ENCODE measurements at regions not wholly inside any gene's neighbourhood (a gene's known extent, or its start where the extent isn't known, plus 50 kb on each side); places are given as distances from the start of the nearest gene placed in this dataset.

DNA sequence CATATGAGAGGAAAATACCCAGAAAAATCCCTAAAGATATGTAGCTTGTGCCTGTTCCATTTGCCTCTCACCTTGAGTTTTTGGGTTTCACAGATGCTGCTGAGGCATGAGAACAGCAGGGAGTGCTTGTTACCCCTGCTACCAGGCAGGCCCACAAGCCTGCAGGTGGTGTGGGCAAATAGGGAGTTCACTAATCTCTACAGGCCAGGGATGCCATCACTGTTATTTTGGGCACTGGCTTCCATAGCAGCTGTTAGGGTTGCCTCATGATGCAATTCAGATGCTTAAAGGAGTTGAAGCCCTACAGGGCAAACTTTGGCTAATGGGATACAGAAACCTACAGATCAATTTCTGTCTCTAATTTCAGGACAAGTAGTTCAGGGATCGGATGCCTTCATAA, 873.5 kb downstream of the OTOL1 start (continued):
- TF ChIP-seq MYC (IDR thresholded peaks at IDR 0.05; ENCODE audit: borderline replicate concordance, low read length) (no peak), FOXS1 (CRISPR knock-in tag; IDR thresholded peaks at IDR 0.05) (no peak), KDM1A (IDR thresholded peaks at IDR 0.05; ENCODE audit: low read depth) (no peak), CHD4 (IDR thresholded peaks at IDR 0.05; ENCODE audit: borderline replicate concordance) (no peak)
- TF ChIP-seq, protein P1, sequence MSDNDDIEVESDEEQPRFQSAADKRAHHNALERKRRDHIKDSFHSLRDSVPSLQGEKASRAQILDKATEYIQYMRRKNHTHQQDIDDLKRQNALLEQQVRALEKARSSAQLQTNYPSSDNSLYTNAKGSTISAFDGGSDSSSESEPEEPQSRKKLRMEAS (IDR thresholded peaks at IDR 0.05) = no peak

DNA sequence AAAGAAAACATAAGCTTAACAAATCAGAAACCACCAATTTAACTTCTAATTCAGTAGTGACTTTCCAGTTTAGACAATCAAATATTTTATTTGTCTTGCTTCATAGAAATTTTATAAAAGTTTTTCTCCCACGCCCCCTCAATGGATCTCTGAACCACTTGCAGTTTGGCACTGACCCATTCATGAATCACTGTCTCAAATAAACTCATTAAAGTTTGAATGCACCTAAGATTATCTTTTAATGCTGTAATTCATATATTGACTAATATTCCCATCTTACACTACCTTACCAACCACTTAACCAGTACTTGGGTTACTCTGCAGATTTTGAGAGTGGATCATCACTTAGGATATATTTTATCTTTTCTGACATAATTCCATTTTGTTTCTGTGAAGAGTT, 880.2 kb downstream of the OTOL1 start:
- no peaks in the 10 kb centered on the region for H3K9me3 ChIP-seq
- TF ChIP-seq NPAS2 (CRISPR knock-in tag; IDR thresholded peaks at IDR 0.05; ENCODE audit: borderline replicate concordance) (no peak), TP53 (CRISPR knock-in tag; IDR thresholded peaks at IDR 0.05) (no peak), NFE2L2 (conservative IDR thresholded peaks at IDR 0.05; ENCODE audit: low read length) (no peak), ZC3H11A (IDR thresholded peaks at IDR 0.05) (no peak)
- TF ChIP-seq, protein P2, sequence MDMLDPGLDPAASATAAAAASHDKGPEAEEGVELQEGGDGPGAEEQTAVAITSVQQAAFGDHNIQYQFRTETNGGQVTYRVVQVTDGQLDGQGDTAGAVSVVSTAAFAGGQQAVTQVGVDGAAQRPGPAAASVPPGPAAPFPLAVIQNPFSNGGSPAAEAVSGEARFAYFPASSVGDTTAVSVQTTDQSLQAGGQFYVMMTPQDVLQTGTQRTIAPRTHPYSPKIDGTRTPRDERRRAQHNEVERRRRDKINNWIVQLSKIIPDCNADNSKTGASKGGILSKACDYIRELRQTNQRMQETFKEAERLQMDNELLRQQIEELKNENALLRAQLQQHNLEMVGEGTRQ (IDR thresholded peaks at IDR 0.05) = no peak
- TF ChIP-seq, protein P3, sequence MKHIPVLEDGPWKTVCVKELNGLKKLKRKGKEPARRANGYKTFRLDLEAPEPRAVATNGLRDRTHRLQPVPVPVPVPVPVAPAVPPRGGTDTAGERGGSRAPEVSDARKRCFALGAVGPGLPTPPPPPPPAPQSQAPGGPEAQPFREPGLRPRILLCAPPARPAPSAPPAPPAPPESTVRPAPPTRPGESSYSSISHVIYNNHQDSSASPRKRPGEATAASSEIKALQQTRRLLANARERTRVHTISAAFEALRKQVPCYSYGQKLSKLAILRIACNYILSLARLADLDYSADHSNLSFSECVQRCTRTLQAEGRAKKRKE (CRISPR knock-in tag; IDR thresholded peaks at IDR 0.05; ENCODE audit: low read depth) = no peak
- TF ChIP-seq, protein P4, sequence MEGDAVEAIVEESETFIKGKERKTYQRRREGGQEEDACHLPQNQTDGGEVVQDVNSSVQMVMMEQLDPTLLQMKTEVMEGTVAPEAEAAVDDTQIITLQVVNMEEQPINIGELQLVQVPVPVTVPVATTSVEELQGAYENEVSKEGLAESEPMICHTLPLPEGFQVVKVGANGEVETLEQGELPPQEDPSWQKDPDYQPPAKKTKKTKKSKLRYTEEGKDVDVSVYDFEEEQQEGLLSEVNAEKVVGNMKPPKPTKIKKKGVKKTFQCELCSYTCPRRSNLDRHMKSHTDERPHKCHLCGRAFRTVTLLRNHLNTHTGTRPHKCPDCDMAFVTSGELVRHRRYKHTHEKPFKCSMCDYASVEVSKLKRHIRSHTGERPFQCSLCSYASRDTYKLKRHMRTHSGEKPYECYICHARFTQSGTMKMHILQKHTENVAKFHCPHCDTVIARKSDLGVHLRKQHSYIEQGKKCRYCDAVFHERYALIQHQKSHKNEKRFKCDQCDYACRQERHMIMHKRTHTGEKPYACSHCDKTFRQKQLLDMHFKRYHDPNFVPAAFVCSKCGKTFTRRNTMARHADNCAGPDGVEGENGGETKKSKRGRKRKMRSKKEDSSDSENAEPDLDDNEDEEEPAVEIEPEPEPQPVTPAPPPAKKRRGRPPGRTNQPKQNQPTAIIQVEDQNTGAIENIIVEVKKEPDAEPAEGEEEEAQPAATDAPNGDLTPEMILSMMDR (IDR thresholded peaks at IDR 0.05) = no peak
- DNase-seq (ENCODE audit: low read depth in 1 of 2, low spot score in 1 of 2) (no peak), FAIRE-seq (no peak), ATAC-seq (no peak)
- H3K4me1 ChIP-seq = no peaks in the 10 kb centered on the region
- 70% methylated on average over 1 of the region's 1 CpG for WGBS (ENCODE audit: missing lambda C conversion rate)
- no peak overlapping the region for H3K4me3 ChIP-seq
- H3K4me2 ChIP-seq = no peak overlapping the region
- ChIA-PET CTCF (interaction anchor here (0.9 kb wide), 1 partner anchor 123 kb away, joined by 3 read pairs; no protein-coding TSS in a partner anchor), POLR2A (no interaction called here)
- H3K27ac ChIP-seq = no peak overlapping the region

DNA sequence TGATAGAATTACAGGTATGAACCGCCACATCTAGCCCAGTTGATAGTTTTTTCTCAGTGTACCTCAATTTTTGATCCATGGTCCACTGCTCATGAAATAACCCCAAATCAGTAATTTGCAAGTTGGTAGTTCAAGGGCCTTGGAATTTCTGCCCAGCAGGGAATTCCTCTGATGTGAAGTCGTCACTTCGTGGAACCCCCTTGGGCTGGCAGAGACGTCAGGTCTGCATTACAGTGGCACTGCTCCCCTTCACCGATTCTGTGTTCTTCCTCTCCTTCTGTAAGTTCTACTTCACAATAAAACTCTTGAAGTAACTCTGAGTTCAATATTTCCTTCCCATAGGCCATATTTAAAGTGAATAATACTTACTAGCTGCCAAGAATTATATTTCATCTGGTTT, 881.0 kb downstream of the OTOL1 start:
- DNase-seq (ENCODE audit: low read depth in 1 of 2, low spot score in 1 of 2) (no peak), FAIRE-seq (no peak), ATAC-seq (no peak)
- H3K4me1 ChIP-seq = no peaks in the 10 kb centered on the region
- no peak overlapping the region for H3K4me3 ChIP-seq
- TF ChIP-seq, protein P4 (IDR thresholded peaks at IDR 0.05) = no peak
- TF ChIP-seq FOSL2 (IDR thresholded peaks at IDR 0.05) = no peak
- TF ChIP-seq FOSL2 (CRISPR knock-in tag; IDR thresholded peaks at IDR 0.05) = no peak
- TF ChIP-seq, protein P2 (IDR thresholded peaks at IDR 0.05) = no peak
- TF ChIP-seq HDAC2 (IDR thresholded peaks at IDR 0.05) = no peak
- TF ChIP-seq, protein P5, sequence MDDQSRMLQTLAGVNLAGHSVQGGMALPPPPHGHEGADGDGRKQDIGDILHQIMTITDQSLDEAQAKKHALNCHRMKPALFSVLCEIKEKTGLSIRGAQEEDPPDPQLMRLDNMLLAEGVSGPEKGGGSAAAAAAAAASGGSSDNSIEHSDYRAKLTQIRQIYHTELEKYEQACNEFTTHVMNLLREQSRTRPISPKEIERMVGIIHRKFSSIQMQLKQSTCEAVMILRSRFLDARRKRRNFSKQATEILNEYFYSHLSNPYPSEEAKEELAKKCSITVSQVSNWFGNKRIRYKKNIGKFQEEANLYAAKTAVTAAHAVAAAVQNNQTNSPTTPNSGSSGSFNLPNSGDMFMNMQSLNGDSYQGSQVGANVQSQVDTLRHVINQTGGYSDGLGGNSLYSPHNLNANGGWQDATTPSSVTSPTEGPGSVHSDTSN (IDR thresholded peaks at IDR 0.05) = no peak
- no peak for TF ChIP-seq MYC (IDR thresholded peaks at IDR 0.05; ENCODE audit: borderline replicate concordance, low read length)
- TF ChIP-seq POLR2A (IDR thresholded peaks at IDR 0.05; ENCODE audit: low read length) = no peak
- no peak for TF ChIP-seq HOXB13 (CRISPR knock-in tag; IDR thresholded peaks at IDR 0.05; ENCODE audit: low read depth)
- TF ChIP-seq ZSCAN20 (CRISPR knock-in tag; IDR thresholded peaks at IDR 0.05) = no peak
- TF ChIP-seq, protein P6, sequence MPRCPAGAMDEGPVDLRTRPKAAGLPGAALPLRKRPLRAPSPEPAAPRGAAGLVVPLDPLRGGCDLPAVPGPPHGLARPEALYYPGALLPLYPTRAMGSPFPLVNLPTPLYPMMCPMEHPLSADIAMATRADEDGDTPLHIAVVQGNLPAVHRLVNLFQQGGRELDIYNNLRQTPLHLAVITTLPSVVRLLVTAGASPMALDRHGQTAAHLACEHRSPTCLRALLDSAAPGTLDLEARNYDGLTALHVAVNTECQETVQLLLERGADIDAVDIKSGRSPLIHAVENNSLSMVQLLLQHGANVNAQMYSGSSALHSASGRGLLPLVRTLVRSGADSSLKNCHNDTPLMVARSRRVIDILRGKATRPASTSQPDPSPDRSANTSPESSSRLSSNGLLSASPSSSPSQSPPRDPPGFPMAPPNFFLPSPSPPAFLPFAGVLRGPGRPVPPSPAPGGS (IDR thresholded peaks at IDR 0.05) = no peak
- TF ChIP-seq HEYL (CRISPR knock-in tag; IDR thresholded peaks at IDR 0.05) = no peak
- no peak for TF ChIP-seq FOXS1 (CRISPR knock-in tag; IDR thresholded peaks at IDR 0.05)
- TF ChIP-seq NR3C1 (IDR thresholded peaks at IDR 0.05) = no peak
- no peak for TF ChIP-seq POLR2AphosphoS2 (conservative IDR thresholded peaks at IDR 0.05; ENCODE audit: low read length)
- no peak for TF ChIP-seq HOXB5 (CRISPR knock-in tag; IDR thresholded peaks at IDR 0.05)
- no peak for TF ChIP-seq CHD4 (IDR thresholded peaks at IDR 0.05; ENCODE audit: borderline replicate concordance)
- no peak overlapping the region for H3K27ac ChIP-seq
- ChIA-PET CTCF (interaction anchor here (0.9 kb wide), 1 partner anchor 122 kb away, joined by 3 read pairs; no protein-coding TSS in a partner anchor), POLR2A (no interaction called here)
- no peak overlapping the region for H3K4me2 ChIP-seq
- no peaks in the 10 kb centered on the region for H3K9me3 ChIP-seq
- WGBS (ENCODE audit: missing lambda C conversion rate) = 80% methylated on average over 5 of the region's 5 CpGs

All from A549 (cell line).